ENCODE measurements at regions not wholly inside any gene's neighbourhood (a gene's known extent, or its start where the extent isn't known, plus 50 kb on each side); places are given as distances from the start of the nearest gene placed in this dataset.
"Not testable (repeated sequence)": the region's sequence is repeated elsewhere in the genome, so short reads cannot be mapped to it uniquely, and the experiment has no call there.

GRCh38 chr5:9851458-9851857 lies 221.3 kb upstream of the TAS2R1 start:
- no peak for DNase-seq (ENCODE audit: low spot score)

GRCh38 chr5:9850456-9850855 lies 220.3 kb upstream of the TAS2R1 start:
- DNase-seq (ENCODE audit: low spot score): no peak

GRCh38 chr5:9847631-9848030 lies 217.5 kb upstream of the TAS2R1 start:
- DNase-seq (ENCODE audit: low spot score): no peak

GRCh38 chr5:9845185-9845584 lies 215.0 kb upstream of the TAS2R1 start:
- DNase-seq (ENCODE audit: low spot score): no peak

GRCh38 chr5:9841516-9842170 lies 211.5 kb upstream of the TAS2R1 start:
- no peak for DNase-seq (ENCODE audit: low spot score)

GRCh38 chr5:9838916-9839315 lies 208.8 kb upstream of the TAS2R1 start:
- no peak for DNase-seq (ENCODE audit: low spot score)

- DNase-seq (ENCODE audit: low spot score): no peak
These were observed 205.0 kb upstream of the TAS2R1 start for GRCh38 chr5:9834871-9835770.

- DNase-seq (ENCODE audit: low spot score): no peak
These were observed 203.7 kb upstream of the TAS2R1 start for GRCh38 chr5:9833871-9834270.

- no peak for DNase-seq (ENCODE audit: low spot score)
These were observed 202.8 kb upstream of the TAS2R1 start for GRCh38 chr5:9832921-9833320.

- no peak for DNase-seq (ENCODE audit: low spot score)
These were observed 201.7 kb upstream of the TAS2R1 start for GRCh38 chr5:9831823-9832222.

- no peak for DNase-seq (ENCODE audit: low spot score)
These were observed 200.0 kb upstream of the TAS2R1 start for GRCh38 chr5:9830184-9830583.

GRCh38 chr5:9829621-9830020 lies 199.5 kb upstream of the TAS2R1 start:
- no peak for DNase-seq (ENCODE audit: low spot score)

GRCh38 chr5:9820691-9821449 lies 190.7 kb upstream of the TAS2R1 start:
- DNase-seq (ENCODE audit: low spot score): no peak

GRCh38 chr5:9818340-9818845 lies 188.2 kb upstream of the TAS2R1 start:
- DNase-seq (ENCODE audit: low spot score): no peak

- no peak for DNase-seq (ENCODE audit: low spot score)
These were observed 187.7 kb upstream of the TAS2R1 start for GRCh38 chr5:9817819-9818218.

- no peak for DNase-seq (ENCODE audit: low spot score)
These were observed 184.9 kb upstream of the TAS2R1 start for GRCh38 chr5:9815051-9815450.

- no peak for DNase-seq (ENCODE audit: low spot score)
These were observed 183.2 kb upstream of the TAS2R1 start for GRCh38 chr5:9813305-9813704.

GRCh38 chr5:9807366-9807765 lies 177.2 kb upstream of the TAS2R1 start:
- DNase-seq (ENCODE audit: low spot score): not testable (repeated sequence)

- DNase-seq (ENCODE audit: low spot score): no peak
These were observed 171.8 kb upstream of the TAS2R1 start for GRCh38 chr5:9801908-9802307.

- no peak for DNase-seq (ENCODE audit: low spot score)
These were observed 169.5 kb upstream of the TAS2R1 start for GRCh38 chr5:9799606-9800005.

GRCh38 chr5:9790276-9790675 lies 160.1 kb upstream of the TAS2R1 start:
- DNase-seq (ENCODE audit: low spot score): no peak

- DNase-seq (ENCODE audit: low spot score): no peak
These were observed 159.6 kb upstream of the TAS2R1 start for GRCh38 chr5:9789777-9790176.
